Trophoblast cell (in vitro differentiated cells and primary cell): ENCODE measurements at regions not wholly inside any gene's neighbourhood (a gene's known extent, or its start where the extent isn't known, plus 50 kb on each side); places are given as distances from the start of the nearest gene placed in this dataset.

Experiments used
- DNase-seq, 2 donors: peaks; one replicate each; pipeline ENCODE4 v3.0.0-alpha.2; 2016
- H2AFZ ChIP-seq: 2 replicates; pipeline ENCODE4 v1.6.1; 2013; ENCODE audit warnings: low read length, moderate library complexity, mild to moderate bottlenecking; ENCODE audit not compliant: insufficient read depth, poor library complexity
- H2AK5ac ChIP-seq: 2 replicates; pipeline ENCODE4 v1.6.1; 2013; ENCODE audit warnings: mild to moderate bottlenecking, low read length
- H2BK120ac ChIP-seq: 2 replicates; pipeline ENCODE4 v1.6.1; 2013; ENCODE audit warnings: low read length, mild to moderate bottlenecking, moderate library complexity; ENCODE audit not compliant: insufficient read depth, poor library complexity
- H2BK12ac ChIP-seq: 2 replicates; pipeline ENCODE4 v1.6.1; 2013; ENCODE audit warnings: mild to moderate bottlenecking, low read length, moderate library complexity
- H2BK5ac ChIP-seq: 2 replicates; pipeline ENCODE4 v1.6.1; 2013; ENCODE audit warnings: low read length, low read depth, moderate library complexity, mild to moderate bottlenecking; ENCODE audit not compliant: poor library complexity
- H3K14ac ChIP-seq: 2 replicates; pipeline ENCODE4 v1.6.1; 2013; ENCODE audit warnings: mild to moderate bottlenecking, low read length
- H3K18ac ChIP-seq: 2 replicates; pipeline ENCODE4 v1.6.1; 2013; ENCODE audit warnings: mild to moderate bottlenecking, low read length
- H3K23ac ChIP-seq: 2 replicates; pipeline ENCODE4 v1.6.1; 2013; ENCODE audit warnings: low read length
- H3K27ac ChIP-seq: 2 replicates; pipeline ENCODE4 v1.5.1; 2013; ENCODE audit warnings: low read depth, mild to moderate bottlenecking, inconsistent platforms, low read length, moderate library complexity
- H3K27me3 ChIP-seq: 2 replicates; pipeline ENCODE4 v1.6.1; 2013; ENCODE audit warnings: inconsistent platforms, mild to moderate bottlenecking, low read length, moderate library complexity; ENCODE audit not compliant: insufficient read depth
- H3K36me3 ChIP-seq, 2 experiments: 1 replicate in 1 of 2; 2 replicates in 1 of 2; pipeline ENCODE4 v1.6.1; 2013; ENCODE audit warnings: low read length in 2 of 2, mild to moderate bottlenecking in 2 of 2, moderate library complexity in 1 of 2; ENCODE audit not compliant: insufficient read depth in 2 of 2, control insufficient read depth in 1 of 2
- H3K4ac ChIP-seq: 2 replicates; pipeline ENCODE4 v1.6.1; 2013; ENCODE audit warnings: low read depth, mild to moderate bottlenecking, low read length, moderate library complexity
- H3K4me1 ChIP-seq, 2 experiments: 1 replicate in 1 of 2; 2 replicates in 1 of 2; pipeline ENCODE4 v1.6.1; 2013; ENCODE audit warnings: low read length in 2 of 2, mild to moderate bottlenecking in 2 of 2, moderate library complexity in 1 of 2; ENCODE audit not compliant: insufficient read depth in 2 of 2, control insufficient read depth in 1 of 2
- H3K4me2 ChIP-seq: 2 replicates; pipeline ENCODE4 v1.6.1; 2013; ENCODE audit warnings: inconsistent platforms, mild to moderate bottlenecking, low read length, moderate library complexity
- H3K4me3 ChIP-seq: 2 replicates; pipeline ENCODE4 v1.5.1; 2013; ENCODE audit warnings: mild to moderate bottlenecking, low read depth, low read length, inconsistent platforms
- H3K79me1 ChIP-seq: one replicate; pipeline ENCODE4 v1.6.1; 2013; ENCODE audit warnings: low read length
- H3K79me2 ChIP-seq: 2 replicates; pipeline ENCODE4 v1.6.1; 2013; ENCODE audit warnings: low read length, mild to moderate bottlenecking; ENCODE audit not compliant: control insufficient read depth, insufficient read depth, poor library complexity
- H3K9ac ChIP-seq: 2 replicates; pipeline ENCODE4 v1.6.1; 2013; ENCODE audit warnings: mild to moderate bottlenecking, low read length
- H3K9me3 ChIP-seq: 2 replicates; pipeline ENCODE4 v1.6.1; 2013; ENCODE audit warnings: low read depth, mild to moderate bottlenecking, control low read depth, inconsistent platforms, low read length; ENCODE audit not compliant: insufficient read depth
- H4K12ac ChIP-seq: 2 replicates; pipeline ENCODE4 v1.6.1; 2013; ENCODE audit warnings: low read depth, mild to moderate bottlenecking, low read length, moderate library complexity
- H4K8ac ChIP-seq: 2 replicates; pipeline ENCODE4 v1.6.1; 2013; ENCODE audit warnings: low read depth, mild to moderate bottlenecking, low read length, moderate library complexity
- H4K91ac ChIP-seq: one replicate; pipeline ENCODE4 v1.6.1; 2013; ENCODE audit warnings: low read depth, mild to moderate bottlenecking, low read length, moderate library complexity
- WGBS: extraction: QIAGEN DNeasy Blood & Tissue Kit; methylation state at CpG from one replicate; pipeline ENCODE4 v1.1.7; 2013; ENCODE audit warnings: missing lambda C conversion rate; ENCODE audit not compliant: insufficient read length, insufficient coverage; ENCODE audit errors: extremely low coverage; 5-methylcytosine and 5-hydroxymethylcytosine counted together

DNA sequence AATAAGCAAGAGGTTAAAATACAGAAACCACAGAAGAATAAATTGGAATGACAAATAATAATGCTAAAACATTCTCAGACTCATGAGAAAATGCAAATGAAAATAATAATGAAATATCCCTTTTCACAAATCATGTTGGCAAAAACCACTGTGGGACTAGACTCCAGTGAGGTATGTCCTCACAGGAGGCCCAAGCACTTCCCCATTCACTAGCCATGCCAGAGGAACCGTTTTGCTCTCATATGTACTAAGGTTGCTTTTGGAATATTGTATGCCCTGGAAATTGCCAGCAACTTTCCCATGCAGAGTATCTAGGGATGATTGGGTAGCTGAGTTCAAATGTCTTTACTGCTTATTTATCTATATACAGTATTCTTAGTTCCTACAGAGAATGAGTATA, 106.2 kb upstream of the CHORDC1 start:
- no CpG with 5 or more reads among the region's 1 CpG for WGBS
- no peaks in the 10 kb centered on the region for H3K4me1 ChIP-seq
- no peaks in the 10 kb centered on the region for H3K27me3 ChIP-seq
- no peak overlapping the region for H4K91ac ChIP-seq
- no peak overlapping the region for H4K8ac ChIP-seq
- H3K79me2 ChIP-seq: no peaks in the 10 kb centered on the region
- H3K79me1 ChIP-seq: no peaks in the 10 kb centered on the region
- no peak overlapping the region for H4K12ac ChIP-seq
- H3K4me3 ChIP-seq: no peak overlapping the region
- H3K4ac ChIP-seq: no peak overlapping the region
- no peak overlapping the region for H2BK12ac ChIP-seq
- no peak overlapping the region for H2AFZ ChIP-seq
- no peak overlapping the region for H3K9ac ChIP-seq
- no peak overlapping the region for H2BK5ac ChIP-seq
- H3K27ac ChIP-seq: no peak overlapping the region
- H3K9me3 ChIP-seq: no peaks in the 10 kb centered on the region
- H3K36me3 ChIP-seq: no peaks in the 10 kb centered on the region
- H2BK120ac ChIP-seq: no peak overlapping the region
- H3K18ac ChIP-seq: no peak overlapping the region
- no peak overlapping the region for H3K4me2 ChIP-seq
- no peak overlapping the region for H2AK5ac ChIP-seq
- H3K23ac ChIP-seq: no peak overlapping the region
- H3K14ac ChIP-seq: no peak overlapping the region
- DNase-seq: no peak

GRCh38 chr11:90326647-90327046, 103.8 kb upstream of the CHORDC1 start:
- no CpG with 5 or more reads among the region's 2 CpGs for WGBS
- H3K4me3 ChIP-seq: no peak overlapping the region
- H4K91ac ChIP-seq: no peak overlapping the region
- no peaks in the 10 kb centered on the region for H3K79me2 ChIP-seq
- H4K12ac ChIP-seq: no peak overlapping the region
- no peak overlapping the region for H3K9ac ChIP-seq
- H3K27ac ChIP-seq: no peak overlapping the region
- H2BK5ac ChIP-seq: no peak overlapping the region
- H3K27me3 ChIP-seq: no peaks in the 10 kb centered on the region
- no peak for DNase-seq
- H3K9me3 ChIP-seq: no peaks in the 10 kb centered on the region
- no peak overlapping the region for H2BK120ac ChIP-seq
- H3K4me2 ChIP-seq: no peak overlapping the region
- H3K4me1 ChIP-seq: no peaks in the 10 kb centered on the region
- H3K14ac ChIP-seq: no peak overlapping the region
- H3K18ac ChIP-seq: no peak overlapping the region
- H2BK12ac ChIP-seq: no peak overlapping the region
- H2AK5ac ChIP-seq: no peak overlapping the region
- H2AFZ ChIP-seq: no peak overlapping the region
- H4K8ac ChIP-seq: no peak overlapping the region
- no peaks in the 10 kb centered on the region for H3K79me1 ChIP-seq
- H3K36me3 ChIP-seq: no peaks in the 10 kb centered on the region
- no peak overlapping the region for H3K4ac ChIP-seq
- H3K23ac ChIP-seq: no peak overlapping the region

DNA sequence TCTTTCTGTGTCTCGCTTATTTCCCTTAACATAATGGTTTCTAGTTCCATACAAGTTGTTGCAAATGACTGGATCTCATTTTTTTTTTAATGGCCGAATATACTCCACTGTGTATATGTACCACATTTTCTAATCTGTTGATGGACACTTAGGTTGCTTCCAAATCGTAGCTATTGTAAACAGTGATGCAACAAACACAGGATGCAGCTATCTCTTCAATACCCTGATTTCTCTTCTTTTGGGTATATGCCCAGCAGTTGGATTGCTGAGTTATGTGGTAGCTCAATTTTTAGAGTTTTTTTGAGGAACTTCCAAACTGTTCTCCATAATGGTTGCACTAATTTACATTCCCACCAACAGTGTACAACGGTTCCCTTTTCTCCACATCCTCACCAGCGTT, 100.4 kb upstream of the CHORDC1 start:
- no CpG with 5 or more reads among the region's 5 CpGs for WGBS
- Histone ChIP-seq H2AK5ac (no peak overlapping the region), H3K18ac (no peak overlapping the region), H4K12ac (no peak overlapping the region), H3K9ac (no peak overlapping the region), H3K23ac (no peak overlapping the region), H3K4me1 (no peaks in the 10 kb centered on the region), H3K4me2 (no peak overlapping the region), H2AFZ (no peak overlapping the region), H3K4me3 (no peak overlapping the region), H3K14ac (no peak overlapping the region), H2BK12ac (no peak overlapping the region), H3K9me3 (no peaks in the 10 kb centered on the region), H4K8ac (no peak overlapping the region), H3K4ac (no peak overlapping the region), H2BK120ac (no peak overlapping the region), H3K79me1 (no peaks in the 10 kb centered on the region), H3K36me3 (no peaks in the 10 kb centered on the region), H3K27ac (no peak overlapping the region), H2BK5ac (no peak overlapping the region), H4K91ac (no peak overlapping the region), H3K79me2 (no peaks in the 10 kb centered on the region), H3K27me3 (no peaks in the 10 kb centered on the region)
- DNase-seq: no peak

DNA sequence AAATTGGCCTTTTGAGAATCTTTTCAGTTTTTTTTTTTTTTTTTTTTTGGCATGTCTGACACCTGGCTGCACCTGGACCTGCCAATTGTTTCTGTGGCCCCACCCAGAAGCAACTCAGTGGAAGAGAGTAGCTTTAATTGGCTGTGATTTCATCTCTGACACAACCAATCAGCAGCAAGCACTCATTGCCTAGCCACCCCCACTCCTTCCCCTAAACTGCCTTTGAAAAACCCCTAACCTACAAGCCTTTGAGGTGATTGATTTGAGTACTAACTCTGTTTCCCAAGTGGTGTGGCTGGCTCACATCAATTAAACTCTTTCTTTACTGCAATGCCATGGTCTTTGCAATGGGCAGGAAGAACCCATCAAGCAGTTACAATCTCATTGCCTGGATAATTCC, 98.2 kb upstream of the CHORDC1 start:
- Histone ChIP-seq H2BK120ac (no peak overlapping the region), H2AFZ (no peak overlapping the region), H3K27ac (no peak overlapping the region), H2AK5ac (no peak overlapping the region), H3K4me3 (no peak overlapping the region), H4K8ac (no peak overlapping the region), H2BK12ac (no peak overlapping the region), H4K12ac (no peak overlapping the region), H2BK5ac (no peak overlapping the region), H4K91ac (no peak overlapping the region), H3K79me2 (no peaks in the 10 kb centered on the region), H3K9ac (no peak overlapping the region), H3K4me2 (no peak overlapping the region), H3K36me3 (no peaks in the 10 kb centered on the region), H3K79me1 (no peaks in the 10 kb centered on the region), H3K4ac (no peak overlapping the region), H3K4me1 (no peaks in the 10 kb centered on the region), H3K18ac (no peak overlapping the region), H3K27me3 (no peaks in the 10 kb centered on the region), H3K9me3 (no peaks in the 10 kb centered on the region), H3K23ac (no peak overlapping the region), H3K14ac (no peak overlapping the region)
- no peak for DNase-seq

- Histone ChIP-seq H3K4me2 (no peak overlapping the region), H2AK5ac (no peak overlapping the region), H3K9me3 (no peaks in the 10 kb centered on the region), H3K27me3 (no peaks in the 10 kb centered on the region), H3K4me1 (no peaks in the 10 kb centered on the region), H2BK120ac (no peak overlapping the region), H2BK5ac (no peak overlapping the region), H3K27ac (no peak overlapping the region), H4K12ac (no peak overlapping the region), H4K91ac (no peak overlapping the region), H4K8ac (no peak overlapping the region), H3K9ac (no peak overlapping the region), H3K14ac (no peak overlapping the region), H3K4ac (no peak overlapping the region), H3K79me1 (no peaks in the 10 kb centered on the region), H3K4me3 (no peak overlapping the region), H2BK12ac (no peak overlapping the region), H2AFZ (no peak overlapping the region), H3K36me3 (no peaks in the 10 kb centered on the region), H3K18ac (no peak overlapping the region), H3K79me2 (no peaks in the 10 kb centered on the region), H3K23ac (no peak overlapping the region)
- peak; percentile 83 to 90 for DNase-seq
- WGBS: no CpG with 5 or more reads among the region's 3 CpGs
Measured at GRCh38 chr11:90318651-90319050, 95.8 kb upstream of the CHORDC1 start.
